ENCODE measurements at regions not wholly inside any gene's neighbourhood (a gene's known extent, or its start where the extent isn't known, plus 50 kb on each side); places are given as distances from the start of the nearest gene placed in this dataset.

DNA sequence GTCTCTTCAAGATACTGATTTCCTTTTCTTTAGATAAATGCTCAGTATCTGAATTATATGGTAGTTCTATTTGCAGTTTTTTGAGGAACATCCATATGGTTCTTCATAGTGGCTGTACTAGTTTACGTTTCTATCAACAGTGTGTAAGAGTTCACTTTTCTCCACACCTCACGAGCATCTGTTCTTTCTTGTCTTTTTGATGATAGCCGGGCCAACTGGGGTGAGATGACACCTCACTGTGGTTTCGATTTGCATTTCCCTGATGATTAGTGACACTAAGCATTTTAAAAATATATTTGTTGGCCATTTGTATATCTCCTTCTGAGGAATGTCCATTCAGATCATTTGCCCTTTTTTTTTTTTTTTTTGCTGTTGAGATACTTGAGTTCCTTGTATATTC, 458.8 kb downstream of the SETBP1 start:
- TF ChIP-seq, protein P1, sequence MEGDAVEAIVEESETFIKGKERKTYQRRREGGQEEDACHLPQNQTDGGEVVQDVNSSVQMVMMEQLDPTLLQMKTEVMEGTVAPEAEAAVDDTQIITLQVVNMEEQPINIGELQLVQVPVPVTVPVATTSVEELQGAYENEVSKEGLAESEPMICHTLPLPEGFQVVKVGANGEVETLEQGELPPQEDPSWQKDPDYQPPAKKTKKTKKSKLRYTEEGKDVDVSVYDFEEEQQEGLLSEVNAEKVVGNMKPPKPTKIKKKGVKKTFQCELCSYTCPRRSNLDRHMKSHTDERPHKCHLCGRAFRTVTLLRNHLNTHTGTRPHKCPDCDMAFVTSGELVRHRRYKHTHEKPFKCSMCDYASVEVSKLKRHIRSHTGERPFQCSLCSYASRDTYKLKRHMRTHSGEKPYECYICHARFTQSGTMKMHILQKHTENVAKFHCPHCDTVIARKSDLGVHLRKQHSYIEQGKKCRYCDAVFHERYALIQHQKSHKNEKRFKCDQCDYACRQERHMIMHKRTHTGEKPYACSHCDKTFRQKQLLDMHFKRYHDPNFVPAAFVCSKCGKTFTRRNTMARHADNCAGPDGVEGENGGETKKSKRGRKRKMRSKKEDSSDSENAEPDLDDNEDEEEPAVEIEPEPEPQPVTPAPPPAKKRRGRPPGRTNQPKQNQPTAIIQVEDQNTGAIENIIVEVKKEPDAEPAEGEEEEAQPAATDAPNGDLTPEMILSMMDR (IDR thresholded peaks at IDR 0.05; ENCODE audit: low read depth, low read length), result no peak
- no peak overlapping the region for H3K4me3 ChIP-seq (ENCODE audit: low read depth, low read length)

DNA sequence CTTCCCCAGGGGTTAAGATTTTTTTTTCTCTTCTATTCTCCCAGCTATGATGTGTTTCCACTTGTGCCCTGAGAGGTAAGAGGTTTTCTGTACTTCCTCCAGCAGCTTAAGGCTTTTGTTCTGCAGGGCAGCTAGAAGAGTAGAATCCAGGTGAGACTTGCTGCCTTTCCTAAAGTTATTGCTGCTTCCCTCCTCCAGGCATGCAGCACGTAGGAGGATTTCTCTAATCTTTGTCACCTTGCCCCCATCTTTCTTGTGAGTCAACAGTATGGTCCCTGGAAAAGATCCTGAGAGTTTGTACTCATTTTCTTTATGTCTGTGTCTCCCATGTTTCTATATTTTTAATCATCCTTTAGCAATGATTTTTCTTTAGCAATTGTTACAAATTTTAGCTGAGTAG, 462.2 kb downstream of the SETBP1 start:
- TF ChIP-seq, protein P1 (IDR thresholded peaks at IDR 0.05; ENCODE audit: low read depth, low read length), result no peak
- no peak overlapping the region for H3K4me3 ChIP-seq (ENCODE audit: low read depth, low read length)

DNA sequence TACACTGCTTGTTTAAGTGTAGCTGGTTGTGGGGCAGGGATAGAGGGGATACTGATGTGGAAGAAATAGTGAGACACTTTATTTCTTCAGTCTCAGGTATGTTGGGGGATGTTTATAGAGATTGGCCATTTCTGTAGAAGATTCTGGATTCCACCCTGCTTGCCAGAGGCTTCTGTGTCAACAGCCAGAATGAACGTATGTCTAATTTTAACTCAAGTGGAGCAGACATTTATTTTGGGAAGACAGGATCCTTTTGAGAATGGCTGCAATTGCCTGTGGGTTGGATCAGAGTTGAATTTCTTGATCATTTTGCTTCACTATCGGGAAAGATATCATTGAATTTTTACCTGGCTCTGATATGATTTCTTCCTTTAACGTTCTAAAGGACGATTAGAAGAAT, 465.6 kb upstream of the SLC14A2 start:
- TF ChIP-seq, protein P1 (IDR thresholded peaks at IDR 0.05; ENCODE audit: low read depth, low read length), result no peak
- no peak overlapping the region for H3K4me3 ChIP-seq (ENCODE audit: low read depth, low read length)

DNA sequence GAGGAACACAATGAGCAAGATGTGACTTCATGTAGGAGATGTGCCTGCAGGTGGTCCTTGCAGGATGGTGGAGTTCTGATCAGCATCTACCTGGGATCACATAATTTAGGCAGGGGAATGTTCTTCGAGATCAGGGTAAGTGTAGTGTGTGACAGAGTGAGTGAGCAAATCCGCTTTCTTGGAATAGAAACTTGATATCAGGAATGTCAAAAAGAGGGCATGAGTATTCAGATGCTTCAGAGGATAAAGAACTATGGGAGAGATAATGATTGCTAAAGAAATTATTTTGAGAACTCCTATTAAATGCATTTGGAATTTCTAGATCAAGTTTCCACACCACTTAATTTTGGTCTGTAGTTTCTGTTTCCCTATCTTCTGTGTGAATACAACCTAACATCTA, 463.6 kb upstream of the SLC14A2 start:
- no peak overlapping the region for H3K4me3 ChIP-seq (ENCODE audit: low read depth, low read length)
- TF ChIP-seq, protein P1 (IDR thresholded peaks at IDR 0.05; ENCODE audit: low read depth, low read length), result no peak

DNA sequence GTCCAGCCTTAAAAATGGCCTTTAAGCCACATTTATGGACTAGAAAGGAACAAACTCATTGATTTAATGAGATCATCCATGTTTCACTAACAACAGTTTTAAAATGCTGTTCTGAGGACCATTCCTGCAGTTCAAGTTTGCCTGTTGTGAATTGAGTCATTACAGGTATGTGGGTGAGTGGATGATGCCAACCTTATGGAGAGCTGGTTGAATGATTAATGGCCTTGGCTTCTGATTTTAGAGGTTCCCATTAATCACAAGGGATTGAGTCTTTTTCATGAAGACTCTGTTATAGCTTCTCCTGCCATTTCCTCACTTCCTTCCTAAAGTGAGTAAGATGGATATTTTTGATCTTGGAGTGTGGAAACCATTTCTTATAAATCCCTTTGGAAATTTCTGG, 459.8 kb upstream of the SLC14A2 start:
- TF ChIP-seq, protein P1 (IDR thresholded peaks at IDR 0.05; ENCODE audit: low read depth, low read length), result no peak
- no peak overlapping the region for H3K4me3 ChIP-seq (ENCODE audit: low read depth, low read length)

DNA sequence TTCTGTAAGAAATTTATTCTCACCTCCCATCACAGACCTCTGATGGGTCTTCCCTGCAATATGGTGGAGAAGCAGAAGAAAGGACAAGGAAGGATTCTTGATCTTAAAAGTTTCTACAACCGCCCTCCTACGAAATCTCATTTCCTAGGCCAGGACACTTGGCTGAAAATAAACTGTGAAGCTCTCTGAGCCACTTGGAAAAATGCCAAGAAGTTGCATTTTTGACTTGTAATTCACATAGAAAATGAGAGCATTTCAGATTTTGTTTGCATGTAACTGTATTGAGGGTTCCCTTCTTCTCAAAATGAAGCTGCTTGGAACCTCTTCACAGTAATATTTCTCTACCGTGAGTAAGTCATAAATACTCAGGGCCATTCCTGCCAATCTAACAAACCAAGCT, 458.3 kb upstream of the SLC14A2 start:
- H3K4me3 ChIP-seq (ENCODE audit: low read depth, low read length), result no peak overlapping the region
- TF ChIP-seq, protein P1 (IDR thresholded peaks at IDR 0.05; ENCODE audit: low read depth, low read length), result no peak

DNA sequence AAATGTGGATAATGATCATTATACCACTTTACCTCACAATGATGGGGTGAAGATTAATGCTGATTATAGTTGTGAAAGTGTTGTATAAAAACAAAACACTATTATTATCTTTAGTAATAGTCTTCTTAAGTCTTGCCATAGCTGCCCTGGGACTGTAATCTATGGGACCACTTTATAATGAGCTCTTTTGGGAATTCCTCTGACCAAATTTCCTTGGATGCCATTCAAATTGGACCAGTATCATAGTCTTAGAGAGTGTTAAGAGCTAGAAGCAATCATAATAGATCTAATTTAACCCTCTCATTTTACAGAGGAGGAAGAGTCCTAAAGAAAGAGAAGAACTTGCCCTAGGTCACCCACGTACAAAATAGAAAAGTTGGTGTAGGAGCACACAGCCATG, 457.7 kb upstream of the SLC14A2 start:
- TF ChIP-seq, protein P1 (IDR thresholded peaks at IDR 0.05; ENCODE audit: low read depth, low read length), result no peak
- H3K4me3 ChIP-seq (ENCODE audit: low read depth, low read length), result no peak overlapping the region
